ENCODE measurements at regions not wholly inside any gene's neighbourhood (a gene's known extent, or its start where the extent isn't known, plus 50 kb on each side); places are given as distances from the start of the nearest gene placed in this dataset.

- no peak for DNase-seq (ENCODE audit: extremely low read depth, low read depth)
- no peak for TF ChIP-seq CTCF (IDR thresholded peaks at IDR 0.05; ENCODE audit: low read depth, low read length)
Measured at GRCh38 chrX:26070882-26071281, 67.3 kb upstream of the MAGEB18 start.

GRCh38 chrX:26071618-26072017 lies 66.5 kb upstream of the MAGEB18 start:
- DNase-seq (ENCODE audit: extremely low read depth, low read depth) = no peak
- no peak for TF ChIP-seq CTCF (IDR thresholded peaks at IDR 0.05; ENCODE audit: low read depth, low read length)

- no peak for DNase-seq (ENCODE audit: extremely low read depth, low read depth)
- TF ChIP-seq CTCF (IDR thresholded peaks at IDR 0.05; ENCODE audit: low read depth, low read length) = no peak
Measured at GRCh38 chrX:26083093-26083492, 55.0 kb upstream of the MAGEB18 start.
